ENCODE measurements at regions not wholly inside any gene's neighbourhood (a gene's known extent, or its start where the extent isn't known, plus 50 kb on each side); places are given as distances from the start of the nearest gene placed in this dataset.
A peak's percentile ranks its signal among the peaks of the same experiment; 100 is the strongest.

DNA sequence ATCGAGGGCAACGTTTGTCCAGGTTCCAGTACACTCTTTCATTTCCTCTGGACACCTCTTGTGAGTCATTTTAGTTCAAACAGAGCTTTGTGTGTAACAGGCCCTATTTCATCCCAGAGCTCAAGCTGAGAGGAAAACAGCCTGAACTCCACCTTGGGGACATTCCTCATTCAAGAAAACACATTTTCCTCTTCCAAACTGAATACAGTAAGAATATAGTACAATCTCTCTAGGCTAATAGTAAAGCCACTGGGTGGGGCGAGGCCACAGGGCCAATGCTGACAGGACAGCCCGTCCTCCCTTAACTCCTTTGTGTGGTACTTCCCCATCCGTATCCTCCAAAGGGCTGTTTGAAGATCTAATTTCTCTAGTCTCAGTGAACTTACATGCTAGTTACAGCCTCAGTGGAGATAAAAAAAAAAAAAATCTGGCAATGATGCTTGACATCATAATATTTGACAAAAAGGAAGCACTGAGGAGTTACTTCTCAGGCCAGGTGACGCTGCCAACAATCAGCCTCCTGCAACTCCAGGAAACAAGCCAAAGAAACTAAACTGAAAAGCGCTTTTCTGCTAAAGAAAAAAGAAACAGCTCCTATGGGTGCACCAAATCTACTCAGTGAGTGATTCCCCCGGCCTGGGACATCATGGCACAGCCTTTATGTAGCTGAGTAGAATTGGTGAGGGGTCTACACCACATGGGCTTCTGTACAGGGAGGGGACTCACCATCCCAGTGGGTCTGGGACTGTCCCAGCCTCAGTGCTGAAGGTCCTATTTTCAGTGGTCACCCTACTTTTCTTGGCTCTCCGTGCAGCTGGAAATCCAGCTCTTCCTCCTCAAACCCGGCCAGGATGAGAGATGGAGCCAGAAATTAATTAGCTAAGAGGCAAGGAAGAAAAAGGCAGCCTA, 238.2 kb upstream of the NEBL start:
- H3K9me3 ChIP-seq, result no peaks in the 10 kb centered on the region
- no peak overlapping the region for H3K4me3 ChIP-seq
- DNase-seq, result no peak
- ATAC-seq (ENCODE audit: low FRiP score in 2 of 2), result peak; percentile 55 to 75
- H3K4me1 ChIP-seq, result peaks cover 0 to 11% (median 2%) of the 10 kb centered on the region in 4 donors
- H3K36me3 ChIP-seq, result no peaks in the 10 kb centered on the region
- H3K27ac ChIP-seq, result peak overlapping the region in 1 of 4 donors; percentile 28
- WGBS, 2 donors, result 65 to 71% methylated on average over 10 of the region's 10 CpGs
- TF ChIP-seq EP300 (IDR thresholded peaks at IDR 0.05), result no peak
- TF ChIP-seq, protein P1, sequence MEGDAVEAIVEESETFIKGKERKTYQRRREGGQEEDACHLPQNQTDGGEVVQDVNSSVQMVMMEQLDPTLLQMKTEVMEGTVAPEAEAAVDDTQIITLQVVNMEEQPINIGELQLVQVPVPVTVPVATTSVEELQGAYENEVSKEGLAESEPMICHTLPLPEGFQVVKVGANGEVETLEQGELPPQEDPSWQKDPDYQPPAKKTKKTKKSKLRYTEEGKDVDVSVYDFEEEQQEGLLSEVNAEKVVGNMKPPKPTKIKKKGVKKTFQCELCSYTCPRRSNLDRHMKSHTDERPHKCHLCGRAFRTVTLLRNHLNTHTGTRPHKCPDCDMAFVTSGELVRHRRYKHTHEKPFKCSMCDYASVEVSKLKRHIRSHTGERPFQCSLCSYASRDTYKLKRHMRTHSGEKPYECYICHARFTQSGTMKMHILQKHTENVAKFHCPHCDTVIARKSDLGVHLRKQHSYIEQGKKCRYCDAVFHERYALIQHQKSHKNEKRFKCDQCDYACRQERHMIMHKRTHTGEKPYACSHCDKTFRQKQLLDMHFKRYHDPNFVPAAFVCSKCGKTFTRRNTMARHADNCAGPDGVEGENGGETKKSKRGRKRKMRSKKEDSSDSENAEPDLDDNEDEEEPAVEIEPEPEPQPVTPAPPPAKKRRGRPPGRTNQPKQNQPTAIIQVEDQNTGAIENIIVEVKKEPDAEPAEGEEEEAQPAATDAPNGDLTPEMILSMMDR (IDR thresholded peaks at IDR 0.05), result no peak
- TF ChIP-seq POLR2AphosphoS5 (IDR thresholded peaks at IDR 0.05), result no peak
- TF ChIP-seq POLR2A (IDR thresholded peaks at IDR 0.05), result no peak
- no peaks in the 10 kb centered on the region for H3K27me3 ChIP-seq

DNA sequence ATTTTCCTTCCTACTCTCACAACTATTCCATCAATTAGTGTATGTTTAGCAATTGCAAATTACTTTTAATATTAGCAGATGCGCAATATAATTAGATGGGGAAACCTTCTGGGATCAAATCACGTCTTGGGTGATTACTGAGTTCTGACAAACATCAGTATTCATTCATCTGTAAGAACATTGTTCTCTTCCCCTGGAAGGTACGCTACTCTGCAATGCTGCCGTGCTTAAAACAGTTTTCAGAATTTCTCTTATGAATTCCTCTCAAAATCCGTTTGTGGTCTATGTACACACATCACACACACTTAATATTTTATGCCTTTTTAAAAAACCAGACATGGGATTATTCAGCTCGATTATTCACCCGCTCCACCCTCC, 237.5 kb upstream of the NEBL start:
- 69 to 77% methylated on average over 7 of the region's 7 CpGs for WGBS, 2 donors
- peak overlapping the region in 1 of 4 donors; percentile 28 for H3K27ac ChIP-seq

DNA sequence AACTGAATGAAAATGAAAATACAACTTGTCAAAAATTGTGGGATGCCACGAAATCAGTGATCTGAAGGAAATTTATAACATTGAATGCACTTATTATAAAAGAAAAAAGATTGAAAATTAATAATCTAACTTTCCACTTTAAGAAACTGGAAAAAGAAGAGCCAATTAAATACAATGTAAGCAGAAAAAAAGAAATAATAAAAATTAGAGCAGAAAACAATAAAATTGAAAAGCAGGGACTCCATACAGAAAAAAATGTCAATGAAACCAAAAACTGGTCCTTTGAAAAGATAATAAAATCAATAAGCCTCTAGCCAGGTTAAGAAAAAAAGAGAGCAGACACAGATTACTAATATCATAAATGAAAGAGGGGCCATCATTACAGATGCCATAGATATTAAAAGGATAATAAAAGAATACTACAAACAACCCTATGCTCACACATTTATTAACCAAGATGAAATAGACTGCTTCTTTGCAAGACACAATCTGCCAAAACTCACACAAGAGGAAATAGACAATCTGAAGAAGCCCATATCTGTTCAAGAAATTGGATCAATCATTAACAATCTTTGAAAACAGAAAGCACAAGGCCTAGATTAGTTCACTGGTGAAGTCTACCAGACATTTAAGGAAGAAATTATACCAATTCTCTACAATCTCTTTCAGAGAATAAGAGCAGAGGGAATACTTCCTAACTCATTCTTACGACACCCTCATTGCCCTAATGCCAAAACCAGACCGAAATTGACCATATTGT, 233.8 kb upstream of the NEBL start:
- Histone ChIP-seq H3K27me3 (no peaks in the 10 kb centered on the region), H3K4me3 (no peak overlapping the region), H3K4me1 (peaks cover 0 to 8% (median 2%) of the 10 kb centered on the region in 4 donors), H3K36me3 (no peaks in the 10 kb centered on the region), H3K27ac (no peak overlapping the region), H3K9me3 (no peaks in the 10 kb centered on the region)
- 80 to 82% methylated on average over 3 of the region's 3 CpGs for WGBS, 2 donors
- TF ChIP-seq POLR2A (IDR thresholded peaks at IDR 0.05) (no peak), EP300 (IDR thresholded peaks at IDR 0.05) (no peak), POLR2AphosphoS5 (IDR thresholded peaks at IDR 0.05) (no peak)
- TF ChIP-seq, protein P1 (IDR thresholded peaks at IDR 0.05), result no peak
- DNase-seq (no peak), ATAC-seq (ENCODE audit: low FRiP score in 2 of 2) (no peak)

More for the DNA sequence above, 237.5 kb upstream of the NEBL start:
- H3K36me3 ChIP-seq, result no peaks in the 10 kb centered on the region
- DNase-seq (no peak), ATAC-seq (ENCODE audit: low FRiP score in 2 of 2) (no peak)
- no peak overlapping the region for H3K4me3 ChIP-seq
- no peaks in the 10 kb centered on the region for H3K27me3 ChIP-seq
- TF ChIP-seq, protein P1 (IDR thresholded peaks at IDR 0.05), result no peak
- TF ChIP-seq EP300 (IDR thresholded peaks at IDR 0.05) (no peak), POLR2A (IDR thresholded peaks at IDR 0.05) (no peak), POLR2AphosphoS5 (IDR thresholded peaks at IDR 0.05) (no peak)
- H3K9me3 ChIP-seq, result no peaks in the 10 kb centered on the region
- peaks cover 0 to 11% (median 2%) of the 10 kb centered on the region in 4 donors for H3K4me1 ChIP-seq

DNA sequence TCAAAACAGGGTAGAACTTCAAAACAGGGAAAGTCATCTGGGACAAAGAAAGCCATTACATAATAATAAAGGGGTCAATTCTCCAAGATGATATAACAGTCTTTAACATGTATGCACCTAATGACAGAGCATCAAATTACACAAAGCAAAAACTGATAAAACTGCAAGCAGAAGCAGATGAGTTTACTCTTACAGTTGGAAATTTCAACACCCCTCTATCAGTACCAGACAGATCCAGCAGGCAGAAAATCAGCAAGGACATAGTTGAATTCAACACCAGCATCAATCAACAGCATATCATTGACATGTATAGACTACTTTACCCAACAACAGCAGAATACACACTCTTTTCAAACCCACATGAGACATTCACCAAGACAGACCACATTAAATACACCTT, 233.0 kb upstream of the NEBL start:
- no peaks in the 10 kb centered on the region for H3K36me3 ChIP-seq
- no peak for TF ChIP-seq EP300 (IDR thresholded peaks at IDR 0.05)
- TF ChIP-seq, protein P1 (IDR thresholded peaks at IDR 0.05), result no peak
- TF ChIP-seq POLR2AphosphoS5 (IDR thresholded peaks at IDR 0.05), result no peak
- TF ChIP-seq POLR2A (IDR thresholded peaks at IDR 0.05), result no peak
- no peak overlapping the region for H3K27ac ChIP-seq
- ATAC-seq (ENCODE audit: low FRiP score in 2 of 2), result no peak
- H3K4me3 ChIP-seq, result no peak overlapping the region
- H3K9me3 ChIP-seq, result no peaks in the 10 kb centered on the region
- H3K4me1 ChIP-seq, result peaks cover 0 to 3% (median under 1%) of the 10 kb centered on the region in 4 donors
- no peaks in the 10 kb centered on the region for H3K27me3 ChIP-seq
- DNase-seq, result no peak
